Stimulated activated CD4-positive, alpha-beta T cell treated with anti-CD3 and anti-CD28 coated beads, Interleukin-4, amount 100 ng/mL, for 4 hours (primary cell): ENCODE measurements at regions not wholly inside any gene's neighbourhood (a gene's known extent, or its start where the extent isn't known, plus 50 kb on each side); places are given as distances from the start of the nearest gene placed in this dataset.
"Not testable (repeated sequence)": the region's sequence is repeated elsewhere in the genome, so short reads cannot be mapped to it uniquely, and the experiment has no call there.

ENCODE experiments used
- DNase-seq, 2 experiments: peaks; one replicate each; pipeline ENCODE4 v3.0.0-alpha.2; 2020

DNA sequence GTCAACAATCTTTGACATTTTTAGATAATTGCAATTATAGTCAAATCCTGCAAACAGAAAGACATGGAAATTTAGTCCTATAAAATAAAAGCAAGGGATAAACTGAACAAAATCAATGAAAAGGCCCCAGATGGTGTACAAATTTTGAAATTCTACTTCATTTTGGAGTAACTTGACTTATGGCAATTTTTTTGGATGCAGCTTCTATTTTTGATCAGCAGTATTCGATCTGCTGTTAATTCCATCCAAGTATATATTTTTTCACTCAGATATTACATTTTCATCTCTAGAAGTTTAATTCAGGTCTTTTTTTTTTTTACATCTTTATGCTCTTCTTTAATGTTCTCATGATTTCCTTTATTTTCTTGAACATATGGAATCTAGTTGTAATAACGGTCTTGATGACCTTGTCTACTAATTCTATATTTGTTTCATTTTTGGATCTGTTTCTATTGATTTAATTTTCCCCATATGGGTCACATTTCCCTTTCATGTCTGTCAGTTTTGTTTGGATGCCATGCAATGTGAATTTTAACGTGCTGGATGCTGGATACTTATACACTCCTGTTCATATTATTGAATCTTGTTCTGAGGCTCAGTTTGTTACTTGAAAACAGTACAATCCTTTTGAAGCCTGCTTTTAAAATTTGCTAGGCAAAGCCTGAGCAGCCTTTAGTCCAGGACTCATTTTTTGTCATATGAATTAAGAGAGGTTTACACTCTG lies 164.3 kb upstream of the FAM3C start:
- DNase-seq, result no peak

- DNase-seq, result no peak
Observed at GRCh38 chr7:121558288-121558687, 162.2 kb upstream of the FAM3C start.

GRCh38 chr7:121557034-121557892 lies 161.2 kb upstream of the FAM3C start:
- no peak for DNase-seq

DNA sequence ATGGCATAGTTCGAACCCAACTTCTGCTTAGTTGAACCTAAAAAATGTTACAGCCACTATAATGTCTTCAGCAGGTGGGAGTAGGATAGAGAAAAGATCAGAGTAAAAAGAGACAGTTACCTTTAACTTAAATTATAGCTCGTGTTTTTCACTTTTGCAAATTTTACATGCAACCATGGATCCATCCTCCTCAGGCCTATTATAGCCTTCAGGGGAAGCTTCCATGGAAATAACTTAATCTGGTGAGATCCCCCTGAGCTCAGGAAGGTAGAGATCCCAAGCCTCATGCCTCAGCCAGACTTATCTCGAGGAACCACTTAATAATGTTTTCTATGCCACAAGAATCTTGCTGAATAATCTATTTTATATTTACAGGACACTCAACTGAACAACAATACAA lies 159.4 kb upstream of the FAM3C start:
- no peak for DNase-seq

- no peak for DNase-seq
Observed at GRCh38 chr7:121547544-121548092, 151.5 kb upstream of the FAM3C start.

- no peak for DNase-seq
Observed at GRCh38 chr7:121546632-121547543, 150.8 kb upstream of the FAM3C start.

GRCh38 chr7:121545418-121545817 lies 149.3 kb upstream of the FAM3C start:
- no peak for DNase-seq

DNA sequence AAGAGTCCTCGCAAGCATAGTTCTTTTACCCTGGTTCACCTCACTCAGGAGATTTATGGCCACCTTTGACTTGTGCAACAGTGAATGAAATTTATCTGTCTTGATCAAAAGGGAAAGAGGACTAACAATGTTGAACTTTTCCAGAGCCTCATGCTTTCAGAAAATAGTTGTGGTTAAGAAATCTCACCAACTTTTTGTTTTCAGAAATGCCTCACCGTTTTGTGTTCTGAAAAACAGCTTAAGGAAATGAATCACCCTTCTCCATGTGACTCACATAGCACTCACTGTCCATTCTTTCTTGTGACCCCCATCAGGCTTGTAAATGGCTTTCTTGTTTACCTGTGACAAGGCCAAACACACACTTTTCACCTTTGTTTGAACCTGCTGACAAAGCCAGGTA lies 148.6 kb upstream of the FAM3C start:
- DNase-seq, result no peak

DNA sequence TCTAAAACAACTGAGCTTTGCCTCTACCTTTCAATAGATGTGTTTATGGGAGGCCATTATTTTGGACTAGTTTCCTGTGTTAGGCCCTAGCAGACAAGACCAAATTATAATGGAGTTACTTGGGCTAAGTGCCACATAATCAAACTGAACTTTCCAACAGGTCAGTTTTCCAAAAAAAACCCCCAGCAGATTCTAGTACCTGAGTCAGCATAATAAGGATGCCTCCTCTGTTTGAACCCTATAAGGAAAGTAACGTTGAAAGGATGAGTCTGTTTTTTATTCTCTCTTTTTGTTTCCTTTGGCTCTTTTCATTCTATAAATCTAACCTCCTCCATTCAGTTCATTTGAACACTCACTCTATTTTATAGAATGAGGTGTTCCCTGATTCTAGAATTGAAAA lies 148.1 kb upstream of the FAM3C start:
- no peak for DNase-seq

- DNase-seq, result no peak
Observed at GRCh38 chr7:121541457-121541856, 145.3 kb upstream of the FAM3C start.

- DNase-seq, result no peak
Observed at GRCh38 chr7:121540138-121540537, 144.0 kb upstream of the FAM3C start.

DNA sequence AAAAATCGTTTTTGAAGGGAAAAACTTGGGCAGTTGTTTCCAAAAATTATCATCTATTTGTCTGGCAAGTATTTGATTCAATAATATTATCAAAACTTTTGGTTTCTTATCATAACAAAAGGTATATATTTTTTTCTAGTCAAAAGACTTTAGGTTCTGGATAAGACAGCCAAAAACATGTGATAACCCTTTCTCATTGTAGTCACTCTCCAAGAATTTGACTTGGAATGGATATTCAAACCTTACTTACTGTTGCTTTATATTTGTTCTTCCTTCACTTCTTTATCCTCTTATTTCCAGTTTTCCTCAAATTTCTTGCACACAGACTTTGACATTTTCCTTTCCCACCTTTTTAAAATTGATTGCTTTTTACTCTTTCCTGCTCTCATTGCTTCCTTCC lies 140.9 kb upstream of the FAM3C start:
- DNase-seq, result no peak

- no peak for DNase-seq
Observed at GRCh38 chr7:121531175-121532070, 135.3 kb upstream of the FAM3C start.

GRCh38 chr7:121530227-121531174 lies 134.4 kb upstream of the FAM3C start:
- DNase-seq, result peak; percentile 2 to 26

GRCh38 chr7:121529003-121529402 lies 132.9 kb upstream of the FAM3C start:
- DNase-seq, result no peak

DNA sequence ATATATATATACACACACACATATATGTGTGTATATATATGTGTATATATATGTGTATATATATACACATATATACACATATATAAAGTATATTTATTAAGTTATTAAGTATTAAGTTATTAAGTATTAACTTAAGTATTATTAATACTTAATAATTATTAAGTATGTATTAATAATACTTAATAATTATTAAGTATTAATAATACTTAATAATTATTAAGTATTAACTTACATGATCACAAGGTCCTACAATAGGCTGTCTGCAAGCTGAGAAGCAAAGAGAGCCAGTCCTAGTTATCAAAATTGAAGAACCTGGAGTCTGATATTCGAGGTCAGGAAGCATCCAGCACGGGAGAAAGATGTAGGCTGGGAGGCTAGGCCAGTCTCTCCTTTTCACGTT lies 130.1 kb upstream of the FAM3C start:
- not testable (repeated sequence) for DNase-seq

GRCh38 chr7:121525155-121525819 lies 129.2 kb upstream of the FAM3C start:
- DNase-seq, result no peak

DNA sequence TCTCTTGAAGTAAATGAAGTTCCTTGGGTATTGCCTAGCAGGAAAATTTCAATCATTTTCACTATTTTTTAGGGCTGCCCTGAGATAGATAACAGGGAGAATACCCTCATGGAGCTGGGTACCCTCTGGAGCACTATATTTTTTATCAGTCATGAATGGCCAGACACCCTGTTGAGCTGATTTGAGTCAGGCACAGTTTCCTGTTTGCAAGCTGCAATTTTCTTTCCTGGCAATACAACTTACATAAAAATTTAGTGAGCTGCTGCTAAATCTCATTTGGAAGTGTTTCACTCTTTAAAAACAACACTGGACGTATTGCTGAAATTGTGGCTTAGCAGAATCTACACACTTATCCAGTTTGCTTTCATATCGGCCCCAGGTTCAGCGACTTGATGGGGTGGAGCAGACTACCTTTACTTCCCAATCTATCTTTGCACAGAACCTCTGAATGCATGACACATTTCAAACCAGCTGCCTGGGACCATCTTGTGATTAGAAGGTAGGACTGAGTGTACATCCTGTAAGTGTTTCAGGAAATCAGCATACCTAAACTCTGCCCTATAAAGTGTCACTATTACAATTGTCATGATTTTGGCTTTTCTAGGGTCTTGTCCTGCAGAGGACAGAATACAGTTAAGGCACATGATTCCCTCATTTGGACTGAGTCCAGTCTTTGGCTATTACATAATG lies 125.7 kb upstream of the FAM3C start:
- DNase-seq, result no peak

- DNase-seq, result no peak
Observed at GRCh38 chr7:121520911-121521310, 124.8 kb upstream of the FAM3C start.
